ENCODE measurements at regions not wholly inside any gene's neighbourhood (a gene's known extent, or its start where the extent isn't known, plus 50 kb on each side); places are given as distances from the start of the nearest gene placed in this dataset.
"Not testable (repeated sequence)": the region's sequence is repeated elsewhere in the genome, so short reads cannot be mapped to it uniquely, and the experiment has no call there.

GRCh38 chr10:38331106-38331505 is 237.0 kb downstream of the ZNF37A start:
- H3K27ac ChIP-seq, result not testable (repeated sequence)

- H3K27ac ChIP-seq, result not testable (repeated sequence)
These were observed 239.6 kb downstream of the ZNF37A start for GRCh38 chr10:38333699-38334098.

- not testable (repeated sequence) for H3K27ac ChIP-seq
These were observed 256.5 kb downstream of the ZNF37A start for GRCh38 chr10:38350645-38351044.

- not testable (repeated sequence) for H3K27ac ChIP-seq
These were observed 260.3 kb downstream of the ZNF37A start for GRCh38 chr10:38354410-38354809.

DNA sequence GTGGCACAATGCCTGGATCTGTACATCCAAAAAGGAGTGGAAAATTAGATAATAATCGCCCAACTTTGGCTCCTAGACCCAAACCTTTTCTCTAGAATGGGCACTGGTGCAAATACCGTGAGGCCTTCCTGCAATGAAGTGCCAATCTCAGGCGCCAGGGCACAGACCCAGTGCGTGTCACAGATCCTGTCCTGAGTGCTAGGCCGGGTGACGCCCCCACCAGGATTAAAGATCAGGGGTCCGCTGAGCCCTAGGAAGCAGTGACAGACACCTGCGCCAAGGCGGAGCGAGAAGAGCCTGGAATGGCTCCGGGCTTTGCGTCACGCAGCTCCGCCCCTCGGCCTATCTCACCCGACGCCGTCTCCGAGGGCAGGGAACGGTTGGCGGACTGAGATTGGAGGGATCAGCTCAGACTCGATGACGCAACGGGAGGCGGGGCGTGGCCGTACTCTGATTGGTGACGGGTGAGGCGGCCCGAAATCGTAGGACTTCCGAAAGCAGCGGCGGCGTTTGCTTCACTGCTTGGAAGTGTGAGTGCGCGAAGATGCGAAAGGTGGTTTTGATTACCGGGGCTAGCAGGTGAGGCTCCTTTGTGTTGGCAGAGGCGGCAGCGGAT is 261.9 kb downstream of the ZNF37A start:
- H3K27ac ChIP-seq, result not testable (repeated sequence)

GRCh38 chr10:38356527-38356926 is 262.4 kb downstream of the ZNF37A start:
- H3K27ac ChIP-seq, result not testable (repeated sequence)

GRCh38 chr10:38362514-38362913 is 268.4 kb downstream of the ZNF37A start:
- peak overlapping the region; percentile 15; the same call in 1 of the 2 replicates for H3K27ac ChIP-seq

DNA sequence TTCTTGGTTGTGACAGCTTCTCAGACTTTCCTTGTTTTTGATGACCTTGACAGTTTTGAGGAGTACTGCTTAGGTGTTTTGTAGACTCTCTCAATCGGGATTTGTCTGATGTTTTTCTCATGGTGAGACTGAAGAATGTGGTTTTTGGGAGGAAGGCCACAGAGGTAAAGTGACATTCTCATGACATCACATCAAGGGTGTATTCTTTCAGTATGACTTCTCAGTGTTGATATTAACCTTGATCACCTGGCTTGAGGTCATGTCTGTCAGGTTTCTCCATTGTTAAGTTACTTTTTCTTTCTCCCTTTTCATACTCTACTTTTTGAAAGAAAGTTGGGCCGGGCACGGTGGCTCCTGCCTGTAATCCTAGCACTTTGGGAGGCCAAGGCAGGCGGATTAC is 269.9 kb downstream of the ZNF37A start:
- not testable (repeated sequence) for H3K27ac ChIP-seq

DNA sequence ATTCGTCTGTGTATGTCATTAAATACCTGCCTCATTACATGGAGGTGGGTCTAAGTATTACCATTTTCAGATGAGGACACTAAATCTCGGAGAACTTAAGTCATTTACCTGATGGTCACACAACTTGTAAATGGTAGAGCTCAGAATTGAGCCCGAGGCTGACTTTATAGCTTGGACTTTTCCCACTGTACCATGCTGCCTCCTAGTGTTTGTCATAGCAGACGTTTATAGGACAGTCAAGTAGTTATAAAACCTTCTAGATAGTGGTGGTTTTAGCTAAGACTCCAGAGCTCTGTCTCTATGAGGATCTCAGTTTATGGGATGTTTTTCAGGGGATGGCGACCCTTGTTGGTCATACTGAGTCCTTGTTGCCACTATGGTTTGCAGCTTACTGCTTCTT is 271.8 kb downstream of the ZNF37A start:
- H3K27ac ChIP-seq, result not testable (repeated sequence)
- TF ChIP-seq, protein P1, sequence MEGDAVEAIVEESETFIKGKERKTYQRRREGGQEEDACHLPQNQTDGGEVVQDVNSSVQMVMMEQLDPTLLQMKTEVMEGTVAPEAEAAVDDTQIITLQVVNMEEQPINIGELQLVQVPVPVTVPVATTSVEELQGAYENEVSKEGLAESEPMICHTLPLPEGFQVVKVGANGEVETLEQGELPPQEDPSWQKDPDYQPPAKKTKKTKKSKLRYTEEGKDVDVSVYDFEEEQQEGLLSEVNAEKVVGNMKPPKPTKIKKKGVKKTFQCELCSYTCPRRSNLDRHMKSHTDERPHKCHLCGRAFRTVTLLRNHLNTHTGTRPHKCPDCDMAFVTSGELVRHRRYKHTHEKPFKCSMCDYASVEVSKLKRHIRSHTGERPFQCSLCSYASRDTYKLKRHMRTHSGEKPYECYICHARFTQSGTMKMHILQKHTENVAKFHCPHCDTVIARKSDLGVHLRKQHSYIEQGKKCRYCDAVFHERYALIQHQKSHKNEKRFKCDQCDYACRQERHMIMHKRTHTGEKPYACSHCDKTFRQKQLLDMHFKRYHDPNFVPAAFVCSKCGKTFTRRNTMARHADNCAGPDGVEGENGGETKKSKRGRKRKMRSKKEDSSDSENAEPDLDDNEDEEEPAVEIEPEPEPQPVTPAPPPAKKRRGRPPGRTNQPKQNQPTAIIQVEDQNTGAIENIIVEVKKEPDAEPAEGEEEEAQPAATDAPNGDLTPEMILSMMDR (conservative IDR thresholded peaks at IDR 0.05), result peak; percentile 74

GRCh38 chr10:38383800-38384199 is 289.7 kb downstream of the ZNF37A start:
- H3K27ac ChIP-seq, result not testable (repeated sequence)

DNA sequence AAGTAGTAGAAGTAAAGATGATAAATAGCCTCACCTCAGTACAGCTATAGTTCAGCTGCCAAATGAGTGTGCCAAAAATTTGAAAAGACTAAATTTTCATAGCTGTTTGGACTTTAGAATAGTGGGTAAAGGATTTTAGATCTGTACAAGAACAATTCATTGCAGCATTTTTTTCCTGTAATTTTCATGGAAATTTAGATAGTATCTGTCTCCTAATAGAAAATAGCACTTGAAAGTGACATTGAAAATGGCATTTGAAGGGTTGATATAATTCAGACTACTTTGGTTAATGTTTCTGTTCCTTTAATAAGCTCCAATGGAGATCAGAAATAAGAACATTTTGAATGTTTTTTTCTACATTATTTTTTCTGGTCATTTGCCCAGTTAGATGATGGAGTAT is 292.7 kb downstream of the ZNF37A start:
- H3K27ac ChIP-seq, result not testable (repeated sequence)

DNA sequence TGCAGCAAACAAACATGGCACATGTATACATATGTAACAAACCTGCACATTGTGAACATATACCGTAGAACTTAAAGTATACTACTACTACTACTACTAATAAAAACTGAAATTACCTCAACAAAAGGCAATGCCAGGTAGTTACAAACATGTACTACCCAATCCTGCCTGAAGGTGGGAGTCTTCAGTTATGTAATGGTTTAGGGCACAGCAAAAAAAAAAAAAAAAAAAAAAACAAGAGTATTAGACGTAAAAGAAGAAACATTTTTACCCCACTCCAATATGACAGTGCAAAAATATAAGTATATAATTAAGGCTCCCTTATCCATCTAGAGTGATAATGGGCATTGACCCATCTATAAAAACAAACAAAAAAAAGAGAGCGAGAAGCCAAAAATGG is 296.6 kb downstream of the ZNF37A start:
- peak overlapping the region; percentile 80 for H3K27ac ChIP-seq
- TF ChIP-seq, protein P1 (conservative IDR thresholded peaks at IDR 0.05), result peak; percentile 39

- H3K27ac ChIP-seq, result not testable (repeated sequence)
These were observed 301.3 kb downstream of the ZNF37A start for GRCh38 chr10:38395465-38395864.

- H3K27ac ChIP-seq, result not testable (repeated sequence)
These were observed 302.2 kb downstream of the ZNF37A start for GRCh38 chr10:38396178-38396954.

DNA sequence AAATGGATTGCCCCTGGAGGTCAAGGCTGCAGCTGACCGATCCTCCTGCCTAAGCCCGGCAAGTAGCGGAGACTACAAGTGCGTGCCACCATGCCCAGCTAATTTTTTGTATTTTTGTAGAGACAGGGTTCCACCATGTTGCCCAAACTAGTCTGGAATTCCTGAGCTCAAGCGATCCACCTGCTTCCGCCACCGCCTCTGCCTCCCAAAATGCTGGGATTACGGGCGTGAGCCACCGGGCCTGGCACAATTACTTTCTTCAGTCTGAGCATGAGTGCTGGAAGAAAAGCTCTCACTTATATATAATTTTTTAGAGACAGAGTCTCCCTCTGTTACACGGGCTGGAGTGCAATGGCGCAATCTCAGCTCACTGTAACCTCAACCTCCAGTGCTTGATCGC is 307.4 kb downstream of the ZNF37A start:
- peak overlapping the region; percentile 83 for H3K27ac ChIP-seq

DNA sequence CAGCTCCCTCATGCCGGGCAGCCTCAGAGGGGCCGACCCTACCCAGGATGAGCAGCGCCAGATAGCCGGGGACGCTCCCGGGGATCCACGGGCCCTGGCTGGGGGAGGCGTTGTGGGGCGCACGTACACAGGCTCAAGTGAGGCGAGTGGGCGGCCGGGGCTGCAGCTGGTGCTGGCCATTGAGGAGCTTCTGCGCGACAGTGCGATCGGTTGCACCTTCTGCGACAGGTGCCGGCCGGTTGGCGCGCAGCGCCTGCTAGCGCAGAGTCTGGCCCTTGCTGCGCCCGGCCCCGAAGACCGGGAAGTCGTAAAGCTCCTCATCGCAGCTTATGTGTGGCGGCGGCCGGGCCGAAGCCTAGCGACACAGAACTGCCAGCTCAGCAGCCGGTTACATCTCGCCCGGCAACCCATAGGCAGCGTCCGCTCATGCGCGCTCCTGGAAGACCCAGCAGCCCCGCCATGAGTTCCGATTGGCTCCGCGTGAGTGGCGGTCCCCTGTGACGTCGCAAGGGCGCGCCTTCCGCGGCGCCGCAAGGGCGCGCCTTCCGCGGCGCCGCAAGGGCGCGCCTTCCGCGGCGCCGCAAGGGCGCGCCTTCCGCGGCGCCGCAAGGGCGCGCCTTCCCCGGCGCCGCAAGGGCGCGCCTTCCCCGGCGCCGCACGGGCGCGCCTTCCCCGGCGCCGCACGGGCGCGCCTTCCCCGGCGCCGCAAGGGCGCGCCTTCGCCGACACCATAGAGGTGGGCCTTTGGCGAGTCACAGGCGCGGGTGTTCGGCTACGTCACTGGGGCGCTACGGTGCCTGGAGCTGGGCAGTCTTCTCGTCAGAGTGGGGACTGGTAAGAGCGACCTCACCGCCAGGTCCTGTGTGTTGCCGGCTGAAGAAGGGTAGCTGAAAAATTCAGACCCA is 308.6 kb downstream of the ZNF37A start:
- peak overlapping the region; percentile 83 for H3K27ac ChIP-seq

GRCh38 chr10:38403347-38404117 is 309.4 kb downstream of the ZNF37A start:
- peak overlapping the region; percentile 83 for H3K27ac ChIP-seq

DNA sequence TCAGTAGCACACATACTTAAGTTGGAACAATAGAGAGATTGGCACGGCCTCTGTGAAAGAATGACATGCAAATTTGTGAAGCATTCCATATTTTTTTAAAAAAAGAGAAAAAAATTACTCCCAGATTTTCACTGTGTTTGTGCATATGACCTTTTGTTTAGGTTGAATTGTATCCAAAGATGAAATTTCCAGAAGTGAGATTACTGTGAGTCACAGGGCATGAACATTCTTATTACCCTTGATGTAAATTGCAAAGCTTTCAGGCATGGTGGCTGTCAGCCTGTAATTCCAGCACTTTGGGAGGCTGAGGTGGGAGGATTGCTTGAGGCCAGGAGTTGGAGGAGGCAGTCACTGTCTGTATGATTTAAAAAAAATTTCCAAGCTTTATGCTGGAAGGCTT is 329.5 kb downstream of the ZNF37A start:
- H3K27ac ChIP-seq, result not testable (repeated sequence)
